Colonic mucosa (tissue), 4 donors: ENCODE measurements at regions not wholly inside any gene's neighbourhood (a gene's known extent, or its start where the extent isn't known, plus 50 kb on each side); places are given as distances from the start of the nearest gene placed in this dataset.

Experiments used
- DNase-seq: peaks from one replicate; pipeline ENCODE4 v3.0.0-alpha.2; 2020
- H3K27ac ChIP-seq: fragments of 200-600 bp; one replicate; pipeline ENCODE4 v1.8.0; 2021
- H3K27me3 ChIP-seq: fragments of 200-600 bp; one replicate; pipeline ENCODE4 v1.8.0; 2021
- H3K36me3 ChIP-seq: fragments of 200-600 bp; one replicate; pipeline ENCODE4 v1.8.0; 2021
- H3K4me1 ChIP-seq: fragments of 200-600 bp; one replicate; pipeline ENCODE4 v1.8.0; 2021; ENCODE audit warnings: mild to moderate bottlenecking
- H3K4me3 ChIP-seq: fragments of 200-600 bp; one replicate; pipeline ENCODE4 v1.8.0; 2021
- H3K9ac ChIP-seq, 2 donors: one replicate each; pipeline ENCODE4 v1.7.0; 2013; ENCODE audit warnings: control low read depth in 2 of 2, low read depth in 2 of 2, low read length in 2 of 2
- H3K9me3 ChIP-seq: fragments of 200-600 bp; one replicate; pipeline ENCODE4 v1.8.0; 2021
- intact Hi-C: fragments of 100-400 bp; cut with DNase I; formaldehyde crosslinking; loops from one replicate; pipeline ENCODE4 v1.14.1; 2022
- TF ChIP-seq, protein P1 (sequence below): fragments of 200-600 bp; IDR thresholded peaks from one replicate; pipeline ENCODE4 v1.8.0; 2022; ENCODE audit warnings: antibody characterized with exemption, mild to moderate bottlenecking
- donor health status: healthy.
- donor health status: DM: no; HTN: no; CAD: no.
- donor health status: DM: no; HTN: no; CAD: no.

DNA sequence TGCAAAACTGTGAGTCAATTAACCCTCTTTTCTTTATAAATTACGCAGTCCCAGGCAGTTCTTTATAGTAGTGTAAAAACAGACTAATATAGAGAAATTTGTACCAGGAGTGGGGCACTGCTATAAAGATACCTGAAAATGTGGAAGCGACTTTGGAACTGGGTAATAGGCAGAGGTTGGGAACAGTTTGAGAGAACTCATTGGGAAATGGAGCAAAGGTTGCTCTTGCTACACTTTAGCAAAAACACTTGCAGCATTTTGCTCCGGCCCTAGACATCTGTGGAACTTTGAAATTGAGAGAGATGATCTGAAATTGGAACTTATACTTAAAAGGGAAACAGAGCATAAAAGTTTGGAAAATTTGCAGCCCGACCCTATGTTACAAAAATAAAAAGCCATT, 810.9 kb downstream of the LTN1 start:
- no peak for DNase-seq
- Histone ChIP-seq H3K9ac (no peak overlapping the region), H3K4me1 (no peaks in the 10 kb centered on the region), H3K4me3 (no peak overlapping the region), H3K36me3 (no peaks in the 10 kb centered on the region), H3K27me3 (no peaks in the 10 kb centered on the region), H3K9me3 (no peaks in the 10 kb centered on the region), H3K27ac (no peak overlapping the region)
- intact Hi-C loops, result no loop called here
- TF ChIP-seq, protein P1, sequence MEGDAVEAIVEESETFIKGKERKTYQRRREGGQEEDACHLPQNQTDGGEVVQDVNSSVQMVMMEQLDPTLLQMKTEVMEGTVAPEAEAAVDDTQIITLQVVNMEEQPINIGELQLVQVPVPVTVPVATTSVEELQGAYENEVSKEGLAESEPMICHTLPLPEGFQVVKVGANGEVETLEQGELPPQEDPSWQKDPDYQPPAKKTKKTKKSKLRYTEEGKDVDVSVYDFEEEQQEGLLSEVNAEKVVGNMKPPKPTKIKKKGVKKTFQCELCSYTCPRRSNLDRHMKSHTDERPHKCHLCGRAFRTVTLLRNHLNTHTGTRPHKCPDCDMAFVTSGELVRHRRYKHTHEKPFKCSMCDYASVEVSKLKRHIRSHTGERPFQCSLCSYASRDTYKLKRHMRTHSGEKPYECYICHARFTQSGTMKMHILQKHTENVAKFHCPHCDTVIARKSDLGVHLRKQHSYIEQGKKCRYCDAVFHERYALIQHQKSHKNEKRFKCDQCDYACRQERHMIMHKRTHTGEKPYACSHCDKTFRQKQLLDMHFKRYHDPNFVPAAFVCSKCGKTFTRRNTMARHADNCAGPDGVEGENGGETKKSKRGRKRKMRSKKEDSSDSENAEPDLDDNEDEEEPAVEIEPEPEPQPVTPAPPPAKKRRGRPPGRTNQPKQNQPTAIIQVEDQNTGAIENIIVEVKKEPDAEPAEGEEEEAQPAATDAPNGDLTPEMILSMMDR, result no peak

DNA sequence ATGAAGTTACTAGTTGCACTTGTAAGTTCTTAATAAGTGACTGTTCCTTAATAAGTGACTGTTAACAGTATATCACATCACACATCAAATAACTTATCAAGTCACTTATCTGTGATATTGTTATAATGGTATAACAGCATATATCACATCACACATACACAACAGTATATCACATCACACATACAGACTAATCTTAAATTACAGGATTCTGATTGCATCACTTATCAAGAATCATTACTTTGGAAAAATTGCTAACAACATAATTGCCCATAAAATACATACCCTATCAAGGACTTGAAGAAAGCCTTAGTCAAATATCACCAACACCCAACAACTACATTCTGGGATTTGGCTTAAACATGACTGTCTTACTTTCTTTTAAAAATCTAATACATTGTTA, 813.5 kb downstream of the LTN1 start:
- intact Hi-C loops, result no loop called here
- Histone ChIP-seq H3K27me3 (no peaks in the 10 kb centered on the region), H3K9me3 (no peaks in the 10 kb centered on the region), H3K9ac (no peak overlapping the region), H3K4me1 (no peaks in the 10 kb centered on the region), H3K27ac (no peak overlapping the region), H3K36me3 (no peaks in the 10 kb centered on the region), H3K4me3 (no peak overlapping the region)
- TF ChIP-seq, protein P1, result no peak
- no peak for DNase-seq

DNA sequence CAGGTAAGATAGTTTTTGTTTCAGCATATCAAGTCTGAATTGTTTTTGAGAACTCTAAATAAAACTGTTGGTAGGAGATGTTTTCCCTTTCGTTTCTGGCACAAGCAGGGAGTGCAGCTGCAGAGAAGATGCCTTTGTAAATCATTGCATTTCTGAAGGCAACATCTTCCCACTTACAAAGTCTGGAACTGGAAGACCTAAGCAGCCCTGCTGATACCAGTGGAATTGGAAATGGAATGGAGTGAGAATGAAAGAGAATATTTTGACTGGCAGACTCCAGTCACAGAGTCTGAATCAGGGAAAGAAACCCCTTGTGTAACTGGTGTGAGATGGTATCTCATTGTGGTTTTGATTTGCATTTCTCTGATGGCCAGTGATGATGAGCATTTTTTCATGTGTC, 815.6 kb downstream of the LTN1 start:
- Histone ChIP-seq H3K4me1 (no peaks in the 10 kb centered on the region), H3K4me3 (no peak overlapping the region), H3K36me3 (no peaks in the 10 kb centered on the region), H3K9ac (no peak overlapping the region), H3K9me3 (no peaks in the 10 kb centered on the region), H3K27me3 (no peaks in the 10 kb centered on the region), H3K27ac (no peak overlapping the region)
- intact Hi-C loops, result no loop called here
- TF ChIP-seq, protein P1, result no peak
- no peak for DNase-seq

DNA sequence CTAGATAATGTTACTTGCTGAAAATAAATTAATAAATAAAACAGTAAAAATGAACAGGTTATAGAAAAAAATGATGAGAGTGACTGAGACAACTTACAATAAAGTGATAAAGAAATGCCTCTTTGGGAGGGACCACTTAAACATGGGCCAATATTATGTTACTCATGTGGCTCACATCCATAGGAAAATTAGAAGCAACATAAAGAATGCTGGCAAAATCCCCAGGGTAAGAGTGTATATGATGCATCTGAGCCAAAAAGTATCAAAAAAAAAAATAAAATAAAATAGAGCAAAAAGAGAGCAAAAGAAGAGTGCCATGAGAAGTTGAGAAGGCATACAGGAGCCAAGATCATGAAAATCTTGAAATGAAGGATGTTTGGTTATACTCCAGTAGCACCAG, 818.0 kb downstream of the LTN1 start:
- no peak for DNase-seq
- Histone ChIP-seq H3K27ac (no peak overlapping the region), H3K4me1 (no peaks in the 10 kb centered on the region), H3K9me3 (peaks cover 3% of the 10 kb centered on the region), H3K36me3 (no peaks in the 10 kb centered on the region), H3K27me3 (no peaks in the 10 kb centered on the region), H3K4me3 (no peak overlapping the region), H3K9ac (no peak overlapping the region)
- TF ChIP-seq, protein P1, result no peak
- intact Hi-C loops, result no loop called here

DNA sequence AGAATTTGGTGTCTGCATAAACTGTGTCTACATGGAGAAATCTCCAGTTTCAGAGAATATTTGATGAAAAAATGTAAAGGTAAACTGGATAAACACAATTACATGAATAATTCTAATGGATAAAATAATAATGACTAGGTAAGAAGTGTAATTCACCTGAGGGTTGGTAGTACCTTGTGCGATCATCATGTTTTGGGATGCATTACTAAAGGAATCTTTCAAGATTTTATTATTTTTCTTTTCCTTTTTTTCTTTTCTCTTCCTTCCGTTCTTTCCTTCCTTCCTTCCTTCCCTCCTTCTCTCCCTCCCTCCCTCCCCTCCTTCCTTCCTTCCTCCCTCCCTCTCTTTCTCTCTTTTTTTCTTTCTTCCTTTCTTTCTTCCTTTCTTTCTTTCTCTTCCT, 818.7 kb downstream of the LTN1 start:
- no peak for DNase-seq
- Histone ChIP-seq H3K9ac (no peak overlapping the region), H3K4me3 (no peak overlapping the region), H3K27ac (no peak overlapping the region), H3K27me3 (no peaks in the 10 kb centered on the region), H3K9me3 (peaks cover 3% of the 10 kb centered on the region), H3K4me1 (no peaks in the 10 kb centered on the region), H3K36me3 (no peaks in the 10 kb centered on the region)
- intact Hi-C loops, result no loop called here
- TF ChIP-seq, protein P1, result no peak

DNA sequence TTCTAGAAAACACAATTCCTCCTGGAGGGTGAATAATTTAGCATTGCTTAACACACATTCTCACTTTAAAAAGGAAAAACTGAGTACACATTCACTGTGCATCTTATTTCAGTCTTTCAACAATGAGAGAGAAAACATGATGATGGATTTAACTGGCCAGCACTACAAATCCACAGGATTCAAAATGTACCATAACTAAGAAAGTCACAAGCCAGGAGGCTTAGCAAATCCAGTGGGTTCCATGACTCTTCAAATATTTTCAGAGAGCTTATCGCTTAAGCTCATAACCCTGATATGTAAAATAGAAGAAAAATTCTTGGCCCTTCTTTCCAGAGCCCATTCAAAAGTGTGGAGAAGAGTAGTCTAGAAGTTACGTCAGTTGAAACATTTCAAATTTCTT, 820.3 kb downstream of the LTN1 start:
- TF ChIP-seq, protein P1, result no peak
- H3K4me3 ChIP-seq, result no peak overlapping the region
- no peak overlapping the region for H3K27ac ChIP-seq
- H3K27me3 ChIP-seq, result no peaks in the 10 kb centered on the region
- DNase-seq, result no peak
- H3K36me3 ChIP-seq, result no peaks in the 10 kb centered on the region
- no peaks in the 10 kb centered on the region for H3K4me1 ChIP-seq
- no peak overlapping the region for H3K9ac ChIP-seq
- intact Hi-C loops, result no loop called here
- H3K9me3 ChIP-seq, result peaks cover 3% of the 10 kb centered on the region
